MM.1S (cell line): ENCODE measurements at regions not wholly inside any gene's neighbourhood (a gene's known extent, or its start where the extent isn't known, plus 50 kb on each side); places are given as distances from the start of the nearest gene placed in this dataset.

ENCODE experiments used
- EZH2 ChIP-seq: fragments of 300-600 bp; sonication (generic); optimal IDR thresholded peaks from 2 replicates; pipeline ENCODE3; 2017; ENCODE audit warnings: low read depth, mild to moderate bottlenecking, antibody characterized with exemption, low read length, mixed read lengths
- TF ChIP-seq, protein P1 (sequence below): fragments of 300-600 bp; sonication (generic); IDR thresholded peaks from 2 replicates; pipeline ENCODE4 v1.5.1; 2016; ENCODE audit warnings: antibody characterized with exemption, low read length, mixed read lengths

DNA sequence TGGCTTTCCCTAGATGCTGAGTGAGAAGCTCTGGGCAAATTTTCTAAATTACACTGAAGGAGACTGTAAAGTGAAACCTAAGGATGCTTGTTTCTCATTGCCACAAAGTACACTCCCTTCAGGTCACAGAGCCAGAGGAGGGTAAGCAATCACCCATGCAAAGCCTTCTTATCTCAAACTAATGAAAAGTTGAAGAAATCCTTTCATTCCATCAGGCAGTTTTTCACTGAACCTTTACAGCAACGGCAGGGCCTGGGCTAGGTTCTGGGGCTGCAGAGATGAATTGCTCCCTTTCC is 106.2 kb downstream of the RASSF10 start:
- TF ChIP-seq, protein P1, sequence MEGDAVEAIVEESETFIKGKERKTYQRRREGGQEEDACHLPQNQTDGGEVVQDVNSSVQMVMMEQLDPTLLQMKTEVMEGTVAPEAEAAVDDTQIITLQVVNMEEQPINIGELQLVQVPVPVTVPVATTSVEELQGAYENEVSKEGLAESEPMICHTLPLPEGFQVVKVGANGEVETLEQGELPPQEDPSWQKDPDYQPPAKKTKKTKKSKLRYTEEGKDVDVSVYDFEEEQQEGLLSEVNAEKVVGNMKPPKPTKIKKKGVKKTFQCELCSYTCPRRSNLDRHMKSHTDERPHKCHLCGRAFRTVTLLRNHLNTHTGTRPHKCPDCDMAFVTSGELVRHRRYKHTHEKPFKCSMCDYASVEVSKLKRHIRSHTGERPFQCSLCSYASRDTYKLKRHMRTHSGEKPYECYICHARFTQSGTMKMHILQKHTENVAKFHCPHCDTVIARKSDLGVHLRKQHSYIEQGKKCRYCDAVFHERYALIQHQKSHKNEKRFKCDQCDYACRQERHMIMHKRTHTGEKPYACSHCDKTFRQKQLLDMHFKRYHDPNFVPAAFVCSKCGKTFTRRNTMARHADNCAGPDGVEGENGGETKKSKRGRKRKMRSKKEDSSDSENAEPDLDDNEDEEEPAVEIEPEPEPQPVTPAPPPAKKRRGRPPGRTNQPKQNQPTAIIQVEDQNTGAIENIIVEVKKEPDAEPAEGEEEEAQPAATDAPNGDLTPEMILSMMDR, result no peak
- no peak for TF ChIP-seq EZH2
